H1 (cell line): ENCODE measurements at regions not wholly inside any gene's neighbourhood (a gene's known extent, or its start where the extent isn't known, plus 50 kb on each side); places are given as distances from the start of the nearest gene placed in this dataset.

Experiments
- ASH2L ChIP-seq: fragments of 200-600, 300-600 bp; sonication (generic); IDR thresholded peaks from one replicate; pipeline ENCODE4 v1.7.1; 2017; ENCODE audit warnings: low read length
- TF ChIP-seq, protein P1 (sequence below): IDR thresholded peaks from 2 replicates; pipeline ENCODE4 v1.6.1; 2011; ENCODE audit warnings: low read length, improper control_type of control experiment
- TF ChIP-seq, protein P2 (sequence below): IDR thresholded peaks from 2 replicates; pipeline ENCODE4 v1.6.1; 2012; ENCODE audit warnings: inconsistent platforms

- TF ChIP-seq, protein P1, sequence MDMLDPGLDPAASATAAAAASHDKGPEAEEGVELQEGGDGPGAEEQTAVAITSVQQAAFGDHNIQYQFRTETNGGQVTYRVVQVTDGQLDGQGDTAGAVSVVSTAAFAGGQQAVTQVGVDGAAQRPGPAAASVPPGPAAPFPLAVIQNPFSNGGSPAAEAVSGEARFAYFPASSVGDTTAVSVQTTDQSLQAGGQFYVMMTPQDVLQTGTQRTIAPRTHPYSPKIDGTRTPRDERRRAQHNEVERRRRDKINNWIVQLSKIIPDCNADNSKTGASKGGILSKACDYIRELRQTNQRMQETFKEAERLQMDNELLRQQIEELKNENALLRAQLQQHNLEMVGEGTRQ: no peak
- TF ChIP-seq ASH2L: no peak
- TF ChIP-seq, protein P2, sequence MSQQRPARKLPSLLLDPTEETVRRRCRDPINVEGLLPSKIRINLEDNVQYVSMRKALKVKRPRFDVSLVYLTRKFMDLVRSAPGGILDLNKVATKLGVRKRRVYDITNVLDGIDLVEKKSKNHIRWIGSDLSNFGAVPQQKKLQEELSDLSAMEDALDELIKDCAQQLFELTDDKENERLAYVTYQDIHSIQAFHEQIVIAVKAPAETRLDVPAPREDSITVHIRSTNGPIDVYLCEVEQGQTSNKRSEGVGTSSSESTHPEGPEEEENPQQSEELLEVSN: no peak
- TF ChIP-seq, all 59 proteins: peak for 0
Observed at GRCh38 chrX:90617710-90618325, 696.1 kb downstream of the TGIF2LX start (continued).
